Left ventricle myocardium superior (tissue), 1 donor: ENCODE measurements at regions not wholly inside any gene's neighbourhood (a gene's known extent, or its start where the extent isn't known, plus 50 kb on each side); places are given as distances from the start of the nearest gene placed in this dataset.

Experiments used
- ATAC-seq: fragments of 200-7000 bp; cut with Tn5 transposase; one replicate; pipeline ENCODE4 v1.9.1; 2020; ENCODE audit warnings: mild to moderate bottlenecking, moderate library complexity
- DNase-seq: peaks from one replicate; pipeline ENCODE4 v3.0.0-alpha.2; 2020
- intact Hi-C: fragments of 100-400 bp; cut with micrococcal nuclease; formaldehyde crosslinking; loops from one replicate; pipeline ENCODE4 v1.11.0; 2022
- donor health status: DM: no; HTN: yes; CAD: no; lungs with severe emphysema.

DNA sequence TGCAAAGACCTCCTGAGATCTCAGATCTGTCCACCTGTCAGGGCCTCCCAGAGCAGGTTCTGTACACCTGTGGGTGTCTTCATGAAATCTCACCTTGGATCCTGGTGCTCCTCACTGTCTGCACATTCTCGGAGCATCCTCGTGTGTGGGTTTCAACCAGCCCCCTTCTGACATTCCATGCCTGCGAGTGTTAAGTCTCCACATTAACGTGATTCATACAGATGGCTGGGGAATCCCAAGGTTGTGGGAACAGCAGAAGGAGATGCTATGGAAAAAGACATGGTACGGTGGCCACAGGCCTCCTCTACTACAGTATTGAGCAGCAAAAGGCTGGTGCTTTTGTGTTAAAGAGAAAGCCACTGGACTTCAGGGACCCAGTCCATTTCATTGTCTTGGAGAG lies 556.5 kb downstream of the DHX35 start:
- intact Hi-C loops = no loop called here
- DNase-seq (no peak), ATAC-seq (no peak)

DNA sequence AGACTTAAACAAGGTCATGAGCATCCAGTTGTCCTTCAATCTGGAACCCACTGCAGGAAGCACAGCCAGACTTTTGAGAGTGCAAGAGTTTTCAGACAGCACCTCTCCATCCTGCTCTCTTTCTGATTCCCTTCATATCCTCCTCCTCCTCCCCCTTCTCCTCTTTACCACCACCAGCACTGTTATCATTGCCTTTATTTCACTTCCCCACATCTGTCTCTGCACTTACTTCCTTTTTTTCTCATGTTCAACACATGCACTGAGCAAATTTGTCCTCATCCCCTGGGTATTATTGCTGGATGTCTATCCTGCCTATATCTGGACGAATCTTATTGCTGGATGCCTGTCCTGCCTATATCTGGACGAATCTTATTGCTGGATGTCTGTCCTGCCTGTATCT lies 554.8 kb downstream of the DHX35 start:
- no peak for ATAC-seq
- intact Hi-C loops = no loop called here
- no peak for DNase-seq

DNA sequence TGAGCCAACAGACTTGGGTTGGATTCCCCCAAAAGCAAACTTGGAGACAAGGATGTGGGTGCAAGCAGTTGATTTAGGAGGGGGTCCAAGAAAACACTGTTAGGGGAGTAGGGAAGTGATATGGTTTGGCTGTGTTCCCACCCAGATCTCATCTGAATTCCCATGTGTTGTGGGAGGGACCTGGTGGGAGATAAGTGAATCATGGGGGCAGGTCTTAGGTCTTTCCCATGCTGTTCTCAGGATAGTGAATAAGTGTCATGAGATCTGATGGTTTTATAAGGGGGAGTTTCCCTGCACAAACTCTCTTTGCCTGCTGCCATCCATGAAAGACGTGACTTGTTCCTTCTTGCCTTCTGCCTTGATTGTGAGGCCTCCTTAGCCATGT lies 542.6 kb downstream of the DHX35 start:
- DNase-seq (no peak), ATAC-seq (no peak)
- intact Hi-C loops = no loop called here

DNA sequence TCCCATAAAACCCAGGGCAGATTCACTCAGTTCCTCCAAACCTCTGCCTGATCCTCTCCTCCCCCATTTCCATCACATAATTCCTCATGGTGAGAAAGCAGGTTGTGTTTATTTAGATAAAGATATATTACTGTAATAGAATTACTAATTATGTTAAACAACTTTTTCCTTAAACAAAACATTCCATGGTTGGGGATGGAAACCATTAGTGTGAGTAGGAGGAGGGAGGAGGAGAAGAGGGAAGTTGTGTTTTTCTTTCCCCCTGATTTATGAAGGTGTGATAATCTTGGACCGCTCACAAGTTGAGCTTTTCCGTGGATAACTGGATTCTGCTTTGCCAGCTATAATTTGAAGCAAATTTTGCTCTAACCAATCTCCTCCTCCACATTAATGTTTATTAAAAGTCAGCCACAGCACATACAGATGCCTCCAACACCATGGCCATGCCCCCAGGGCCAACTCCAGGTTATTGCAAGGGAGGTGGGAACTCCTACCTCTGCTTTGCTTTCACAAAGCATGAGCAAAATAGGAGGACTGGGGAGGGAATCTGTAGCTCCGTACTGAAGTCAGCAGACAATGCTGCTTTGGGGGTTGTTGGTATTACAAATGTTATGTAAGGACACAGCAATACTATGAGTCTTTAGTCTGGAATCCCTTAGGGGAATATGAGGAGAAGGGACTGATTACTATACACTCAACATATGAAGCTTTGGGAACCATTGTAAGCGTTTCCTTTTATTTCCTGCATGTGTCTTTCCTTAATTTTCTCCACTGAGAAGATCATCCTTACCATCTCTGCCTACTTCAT lies 542.0 kb downstream of the DHX35 start:
- intact Hi-C loops = no loop called here
- no peak for DNase-seq

DNA sequence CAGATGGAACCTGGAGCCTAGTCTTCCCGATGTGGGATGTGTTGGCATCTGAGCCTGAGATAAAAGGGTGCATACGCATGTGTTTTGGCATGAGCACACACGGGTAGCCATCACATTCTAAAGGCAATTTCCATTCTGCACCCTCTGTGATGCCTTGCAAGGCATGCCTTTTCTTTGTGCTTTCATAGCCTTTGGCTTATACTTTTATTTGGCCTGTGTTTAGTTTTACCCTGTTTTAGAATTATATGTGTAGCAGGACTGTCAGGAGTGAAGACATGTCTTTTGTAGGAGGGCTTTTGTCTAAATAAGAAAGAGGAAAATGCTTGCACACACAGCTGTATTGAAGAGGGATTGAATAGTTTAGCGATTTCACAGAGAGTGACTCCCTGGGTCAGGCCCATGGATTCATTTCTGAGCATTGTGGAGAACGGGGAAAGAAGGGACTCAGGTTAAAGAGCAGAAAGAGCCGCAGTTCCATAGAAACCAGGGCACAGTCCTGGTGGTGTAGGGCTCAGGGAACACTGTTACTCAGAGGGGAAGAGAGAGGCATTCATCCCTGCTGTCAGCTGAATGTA lies 530.2 kb downstream of the DHX35 start:
- ATAC-seq = no peak
- intact Hi-C loops = no loop called here

More for the DNA sequence above, 542.0 kb downstream of the DHX35 start:
- no peak for ATAC-seq

DNA sequence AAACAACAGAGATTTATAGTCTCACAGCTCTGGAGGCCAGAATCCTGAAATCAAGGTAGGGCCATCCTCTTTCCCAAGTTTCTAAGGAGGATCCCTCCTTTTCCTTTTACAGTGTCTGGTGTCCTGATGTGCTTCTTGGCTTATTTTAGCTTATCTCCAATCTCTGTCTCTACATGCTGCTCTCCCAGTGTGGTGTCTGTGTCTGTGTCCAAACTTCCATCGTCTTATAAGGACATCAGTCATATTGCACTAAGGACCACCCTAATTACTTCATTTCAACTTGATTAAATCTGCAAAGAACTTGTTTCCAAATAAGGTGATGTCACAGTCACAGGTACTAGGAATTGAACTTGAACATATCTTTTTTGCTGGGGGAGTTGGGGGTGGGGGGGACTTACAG lies 529.6 kb downstream of the DHX35 start:
- no peak for DNase-seq
- intact Hi-C loops = no loop called here
- no peak for ATAC-seq

More for the DNA sequence above, 530.2 kb downstream of the DHX35 start:
- no peak for DNase-seq

DNA sequence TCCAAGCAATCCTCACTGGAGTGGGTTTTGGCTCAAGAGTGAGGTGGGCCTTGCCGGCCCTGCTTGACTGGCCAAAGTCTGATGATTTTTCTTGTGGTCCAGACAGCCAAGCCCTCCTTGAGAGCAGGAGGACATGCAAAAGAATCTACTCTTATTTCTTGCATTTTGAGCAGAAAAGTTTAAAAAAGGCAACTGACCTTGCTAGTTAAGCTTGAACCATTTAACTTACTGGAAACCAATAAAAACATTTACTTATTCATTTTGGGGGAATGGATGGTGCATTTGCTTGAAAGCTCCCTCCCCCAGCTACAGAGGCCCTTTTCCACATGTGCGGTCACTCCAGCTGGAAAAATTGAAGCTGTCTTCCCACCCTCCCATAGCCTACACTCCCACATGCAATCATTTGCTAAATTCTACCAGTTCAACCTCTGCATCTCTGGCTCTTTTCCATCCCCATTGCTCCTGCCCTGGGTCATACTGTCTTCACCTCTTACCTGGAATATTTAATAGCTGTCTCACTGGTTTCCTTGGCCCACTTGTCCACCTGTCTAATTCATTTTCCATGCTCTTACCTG lies 527.9 kb downstream of the DHX35 start:
- ATAC-seq (no peak), DNase-seq (no peak)
- intact Hi-C loops = no loop called here

DNA sequence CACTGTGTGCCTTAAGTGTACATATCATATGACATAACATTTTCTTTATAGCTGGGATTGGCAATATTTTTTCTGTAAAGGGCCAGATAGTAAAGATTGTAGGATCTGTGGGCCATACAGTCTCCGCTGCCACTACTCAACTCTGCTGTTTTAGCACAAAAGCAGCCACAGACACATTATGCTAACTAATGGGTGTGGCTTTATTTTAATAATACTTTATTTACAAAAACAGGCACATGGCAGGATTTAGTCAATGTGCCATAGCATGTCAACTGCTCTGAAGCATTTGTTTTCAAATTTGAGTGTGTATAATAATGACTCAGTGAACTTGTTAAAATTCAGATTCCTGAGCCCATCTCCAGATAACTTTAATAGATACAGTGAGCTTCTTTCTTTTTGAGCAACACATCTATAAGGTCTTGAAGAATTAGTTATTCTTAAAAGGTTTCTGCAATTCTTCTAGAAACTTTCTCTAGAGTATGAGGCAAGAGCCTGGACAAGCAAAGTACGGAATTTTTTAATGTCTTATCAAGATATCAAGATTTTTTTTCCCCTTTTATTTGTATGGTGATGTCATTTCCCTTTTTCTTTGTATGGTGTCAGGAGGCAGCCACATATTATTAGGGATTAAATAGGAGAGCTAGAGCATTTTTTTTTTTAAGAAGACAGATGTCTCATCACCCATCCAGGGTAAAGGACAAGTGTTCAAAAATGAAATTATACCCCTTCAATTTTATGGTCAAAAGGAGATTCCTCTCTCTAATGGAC lies 518.3 kb downstream of the DHX35 start:
- ATAC-seq = no peak

DNA sequence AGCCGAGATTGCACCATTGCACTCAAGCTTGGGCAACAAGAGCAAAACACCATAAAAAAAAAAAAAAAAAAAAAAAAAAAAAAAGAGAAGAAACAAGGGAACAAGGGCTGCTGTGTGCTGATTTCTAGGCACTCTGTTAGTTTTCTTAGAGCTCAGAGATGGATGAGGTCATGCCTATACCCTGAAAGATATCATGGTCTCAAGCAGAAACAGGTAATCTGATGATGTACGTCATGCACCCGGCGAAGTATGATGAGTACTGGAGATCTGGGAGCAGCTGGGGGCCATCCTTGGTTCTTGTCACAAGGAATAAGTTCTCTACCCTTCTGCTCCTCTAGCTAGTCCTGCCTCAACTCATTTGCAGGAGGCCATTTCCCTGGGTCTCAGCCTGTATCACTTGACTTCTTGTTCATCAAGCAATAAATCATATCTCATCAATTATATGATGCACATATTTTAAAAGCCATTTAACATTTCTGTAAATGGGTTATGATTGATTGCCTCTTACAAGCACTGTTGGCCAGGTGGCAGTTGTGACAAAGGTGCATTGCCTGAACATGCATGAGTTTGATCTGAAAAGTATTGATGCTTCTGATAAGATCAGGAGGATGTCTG lies 517.2 kb downstream of the DHX35 start:
- DNase-seq = no peak
- intact Hi-C loops = no loop called here
- no peak for ATAC-seq

More for the DNA sequence above, 518.3 kb downstream of the DHX35 start:
- DNase-seq = no peak
- intact Hi-C loops = no loop called here

DNA sequence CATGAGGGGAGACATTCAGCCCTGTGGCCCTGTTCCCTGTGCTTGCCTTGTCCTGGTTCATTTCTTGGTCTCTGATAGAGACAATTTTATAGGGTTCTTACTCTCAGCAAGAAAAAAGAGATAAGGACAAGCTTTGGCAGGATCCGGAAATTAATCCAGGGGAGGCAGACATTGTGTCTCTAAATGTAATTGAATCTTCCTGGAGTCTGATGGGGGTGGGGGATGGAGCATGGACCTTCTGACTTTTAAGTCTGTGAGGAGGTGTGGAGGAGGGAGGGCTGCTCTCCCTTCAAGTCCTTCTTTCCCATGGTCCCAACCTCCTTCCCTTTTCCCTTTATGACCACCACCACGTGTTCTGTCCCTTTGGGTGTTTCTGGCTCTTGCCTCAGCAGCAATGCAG lies 512.7 kb downstream of the DHX35 start:
- intact Hi-C loops = no loop called here
- DNase-seq = no peak
- no peak for ATAC-seq

DNA sequence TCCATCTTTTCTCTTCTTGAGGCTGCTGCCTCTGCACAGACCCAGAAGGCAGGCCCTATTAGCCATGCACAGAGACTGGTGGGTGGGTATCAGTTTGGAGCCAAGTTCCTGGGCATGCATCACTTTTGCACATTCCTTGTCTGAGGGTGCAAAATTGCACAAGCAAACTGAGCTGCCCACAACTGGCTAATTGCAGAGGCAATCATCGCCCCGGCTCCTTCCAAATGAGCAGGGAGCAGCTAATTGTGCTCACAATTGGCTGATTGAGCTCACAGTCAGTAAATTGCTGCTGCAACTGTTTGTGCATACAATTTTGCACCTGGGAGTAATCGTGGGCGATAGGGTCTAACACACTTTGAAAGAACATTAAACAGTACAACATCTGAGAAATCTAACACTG lies 511.4 kb downstream of the DHX35 start:
- intact Hi-C loops = no loop called here
- DNase-seq (no peak), ATAC-seq (no peak)

DNA sequence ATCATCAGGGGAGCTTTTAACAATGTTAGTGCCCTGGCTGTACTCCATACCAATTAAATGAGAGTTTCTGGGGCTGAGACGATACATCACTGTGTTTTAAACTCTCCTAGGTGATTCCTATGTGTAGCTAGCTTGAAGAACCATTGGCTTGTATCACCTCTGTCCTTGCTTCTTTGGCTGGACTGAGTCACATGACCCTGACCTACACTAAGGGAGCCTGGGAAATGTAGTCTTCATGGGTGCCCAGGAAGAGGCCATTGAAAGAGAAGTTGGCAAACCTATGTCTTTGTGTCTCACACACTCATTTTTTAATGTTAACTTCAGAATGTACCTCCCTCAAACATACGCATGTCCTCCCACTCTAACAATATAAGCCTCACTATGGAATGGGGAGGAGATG lies 506.6 kb downstream of the DHX35 start:
- no peak for DNase-seq
- intact Hi-C loops = no loop called here
- no peak for ATAC-seq

DNA sequence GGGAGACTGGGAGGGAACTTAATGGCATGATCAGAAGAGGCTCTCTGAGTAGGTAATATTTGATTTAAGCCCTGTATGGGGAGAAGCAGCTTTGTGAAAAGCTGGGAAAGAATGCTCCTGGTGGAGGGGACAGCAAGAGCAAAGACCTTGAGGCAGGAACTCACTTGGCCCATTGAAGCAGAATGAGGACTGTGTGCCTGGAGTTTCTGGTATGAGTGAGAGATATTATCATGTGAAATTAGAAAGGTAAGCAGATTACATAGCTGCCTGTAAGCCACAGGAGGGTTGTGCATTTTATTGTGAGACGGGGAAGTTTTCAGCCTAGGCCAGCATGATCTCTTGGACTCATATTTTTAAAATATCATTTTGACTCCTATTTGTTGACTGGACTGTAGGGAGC lies 502.1 kb downstream of the DHX35 start:
- DNase-seq (no peak), ATAC-seq (no peak)
- intact Hi-C loops = no loop called here

DNA sequence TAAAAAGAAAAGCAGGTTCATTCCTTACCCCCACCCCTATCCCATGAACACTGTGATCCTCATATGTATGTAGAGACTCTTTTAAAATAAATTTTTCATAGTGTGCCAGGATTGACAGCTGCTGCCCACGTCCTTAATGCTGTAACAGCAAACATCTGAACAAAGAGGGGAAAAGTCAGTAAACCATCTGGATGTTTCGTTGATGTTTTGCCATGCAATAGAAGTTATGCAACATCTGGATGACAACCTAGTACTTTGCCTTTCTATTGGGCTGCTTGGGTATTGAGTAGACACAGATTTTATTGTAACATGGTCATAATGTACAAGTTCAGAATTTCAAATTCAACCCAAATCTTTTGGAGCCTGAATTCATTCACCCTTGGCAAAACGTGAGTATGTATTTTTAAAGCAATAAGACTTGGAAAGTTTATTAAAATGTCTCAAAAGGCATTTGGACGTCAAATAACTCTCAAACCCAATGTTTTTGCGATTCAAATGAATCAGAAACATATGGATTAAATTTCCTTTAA lies 500.3 kb downstream of the DHX35 start:
- DNase-seq (no peak), ATAC-seq (peak; percentile 38)
- intact Hi-C loops = no loop called here

DNA sequence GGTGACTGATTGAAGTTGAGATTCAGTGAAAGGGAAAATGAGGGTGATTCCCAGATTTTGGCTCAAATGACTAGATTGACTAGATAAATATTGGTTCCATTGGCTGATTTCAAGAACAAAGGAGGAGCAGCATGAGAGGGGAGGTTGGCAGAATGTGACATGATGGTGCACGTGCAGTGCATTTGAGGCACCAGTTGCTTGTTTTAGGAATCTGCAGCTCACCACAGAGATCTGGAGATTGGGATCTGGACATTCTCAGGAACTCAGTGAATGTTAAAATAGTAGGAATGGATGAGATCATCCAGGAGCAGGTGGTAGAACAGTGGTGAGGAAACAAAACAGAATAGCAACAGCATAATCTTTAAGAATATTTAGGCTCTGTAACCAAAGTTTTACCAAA lies 496.3 kb downstream of the DHX35 start:
- intact Hi-C loops = no loop called here
- DNase-seq = no peak
- ATAC-seq = no peak

DNA sequence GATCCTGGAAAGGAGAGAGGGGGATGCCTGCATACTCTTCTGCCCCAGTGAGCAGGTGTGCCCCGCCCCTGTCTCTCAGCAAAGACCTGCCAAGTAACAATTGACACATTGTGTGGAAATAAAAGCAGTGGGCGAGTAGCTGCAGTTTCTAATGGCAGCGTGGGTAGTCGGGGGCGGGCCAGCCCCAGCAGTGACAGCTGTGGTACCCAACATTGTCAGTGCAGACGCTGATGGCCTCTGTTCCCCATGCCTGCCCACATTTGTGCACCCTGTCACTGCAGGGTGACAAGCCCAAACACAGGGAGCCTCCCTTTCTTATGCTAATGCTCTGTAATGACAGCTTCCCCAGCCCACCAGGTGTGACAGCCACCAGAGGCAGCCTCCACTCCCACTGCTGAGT lies 491.7 kb downstream of the DHX35 start:
- no peak for DNase-seq
- ATAC-seq = no peak
- intact Hi-C loops = no loop called here

DNA sequence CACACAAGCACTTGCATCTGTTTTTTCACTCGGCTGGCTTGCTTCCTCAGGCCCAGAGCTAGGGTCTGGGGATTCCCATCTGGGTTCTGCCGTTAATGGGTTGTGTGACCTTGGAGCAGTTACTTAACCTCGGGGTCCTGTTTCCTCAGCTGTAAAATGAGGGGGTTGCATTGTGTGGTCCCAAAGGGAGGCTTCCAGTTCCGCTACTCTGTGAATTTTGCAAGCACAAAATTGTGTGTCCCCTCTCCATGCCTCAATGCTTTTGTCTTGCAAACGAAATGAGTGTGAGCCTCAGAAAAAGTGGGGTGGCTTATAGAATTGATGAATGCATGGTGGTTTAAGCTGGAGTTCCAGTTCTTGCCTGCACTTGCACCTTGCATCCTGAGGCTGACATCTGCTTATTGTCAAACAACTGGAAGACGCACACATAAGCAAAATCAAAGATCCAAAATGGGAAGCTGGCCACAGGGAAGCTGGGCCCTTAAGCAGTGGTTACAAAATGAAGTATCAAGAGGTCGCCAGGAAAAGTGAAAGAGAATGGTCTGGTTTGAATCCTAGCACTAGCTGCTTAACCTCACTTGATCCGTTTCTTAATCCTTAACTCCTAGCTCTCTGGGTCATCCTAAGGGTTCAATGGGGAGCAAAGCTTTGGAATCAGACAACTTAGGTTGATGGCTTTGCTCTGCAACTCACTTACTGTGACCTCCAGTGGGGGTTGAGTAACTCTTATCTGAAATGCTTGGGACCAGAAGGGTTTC lies 490.6 kb downstream of the DHX35 start:
- ATAC-seq = no peak
- intact Hi-C loops = no loop called here
- DNase-seq = no peak

DNA sequence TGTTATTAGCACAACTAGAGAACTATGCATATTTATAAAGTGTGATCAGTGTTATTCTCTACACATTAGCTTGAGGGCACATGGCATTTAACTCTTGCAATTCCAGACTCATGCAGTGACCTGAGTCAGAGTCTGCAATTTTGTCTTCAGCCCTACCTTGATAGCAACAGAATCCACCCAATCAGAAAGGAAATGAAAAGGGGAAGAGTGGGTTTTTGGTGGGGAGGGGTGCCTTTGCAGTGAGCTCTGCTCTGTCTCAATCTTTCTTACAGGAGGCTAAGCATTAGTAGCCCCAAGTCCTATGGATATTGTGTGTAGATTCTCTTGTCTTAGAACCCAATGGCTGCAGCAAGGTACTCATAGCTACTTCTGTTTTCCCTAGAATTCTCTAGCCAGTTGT lies 489.2 kb downstream of the DHX35 start:
- DNase-seq (no peak), ATAC-seq (no peak)
- intact Hi-C loops = no loop called here

DNA sequence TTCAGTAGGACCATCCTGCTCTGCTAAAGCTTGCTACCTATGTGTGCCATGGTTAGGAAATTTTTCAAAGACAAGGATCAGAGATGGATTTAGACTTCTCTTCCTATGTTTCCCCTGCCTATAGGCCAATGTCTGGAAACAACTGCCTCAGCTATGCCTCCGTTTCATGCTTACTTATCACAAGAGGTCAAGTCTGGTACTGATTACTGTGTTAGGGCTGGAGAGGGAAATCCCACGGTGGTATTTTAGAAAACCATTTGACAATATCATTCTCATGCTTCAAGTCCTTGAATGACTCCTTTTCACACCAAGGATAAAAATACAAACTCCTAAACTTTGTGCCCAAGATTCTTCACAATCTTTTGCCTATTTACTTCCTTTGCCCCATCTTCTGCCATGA lies 484.3 kb downstream of the DHX35 start:
- intact Hi-C loops = no loop called here
- no peak for ATAC-seq
- no peak for DNase-seq
